GM21381 (cell line): ENCODE measurements at regions not wholly inside any gene's neighbourhood (a gene's known extent, or its start where the extent isn't known, plus 50 kb on each side); places are given as distances from the start of the nearest gene placed in this dataset.

ENCODE experiments used
- ATAC-seq: cut with Tn5 transposase; IDR thresholded peaks from one replicate; pipeline ENCODE4 v1.9.1; 2021; ENCODE audit warnings: mild to moderate bottlenecking, moderate library complexity; ENCODE audit not compliant: unreplicated experiment

DNA sequence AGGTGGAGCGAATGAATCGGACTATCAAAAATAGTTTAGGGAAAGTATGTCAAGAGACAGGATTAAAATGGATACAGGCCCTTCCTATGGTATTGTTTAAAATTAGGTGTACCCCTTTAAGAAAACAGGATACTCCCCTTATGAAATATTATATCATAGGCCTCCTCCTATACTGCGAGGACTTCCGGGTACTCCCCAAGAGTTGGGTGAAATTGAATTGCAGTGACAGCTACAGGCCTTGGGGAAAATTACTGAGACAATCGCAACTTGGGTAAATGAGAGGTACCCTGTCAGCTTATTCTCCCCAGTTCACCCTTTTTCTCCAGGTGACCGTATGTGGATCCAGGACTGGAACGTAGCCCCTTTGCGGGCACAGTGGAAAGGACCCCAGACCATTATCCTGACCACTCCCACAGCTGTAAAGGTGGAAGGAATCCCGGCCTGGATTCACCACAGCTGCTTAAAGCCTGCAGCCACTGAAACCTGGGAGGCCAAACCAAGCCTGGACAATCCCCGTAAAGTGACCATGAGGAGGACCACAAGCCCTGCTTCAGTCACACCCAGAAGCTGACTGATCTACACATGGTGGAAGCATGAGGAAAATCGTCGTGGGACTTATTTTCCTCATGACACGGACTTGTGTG, 1138.1 kb downstream of the ARAP2 start:
- no peak for ATAC-seq

DNA sequence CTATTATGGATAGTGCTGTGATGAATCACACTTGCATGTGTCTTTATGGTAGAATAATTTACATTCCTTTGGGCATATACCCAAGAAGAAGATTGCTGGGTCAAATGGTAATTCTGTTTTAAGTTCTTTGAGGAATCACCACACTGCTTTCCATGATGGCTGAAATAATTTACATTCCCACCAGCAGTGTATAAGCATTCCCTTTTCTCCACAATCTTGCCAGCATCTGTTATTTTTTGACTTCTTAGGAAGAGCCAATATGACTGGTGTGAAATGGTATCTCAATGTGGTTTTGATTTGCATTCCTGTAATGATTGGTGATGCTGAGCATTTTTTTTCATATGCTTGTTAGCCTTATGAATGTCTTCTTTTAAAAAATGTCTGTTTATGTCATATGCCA, 1120.2 kb downstream of the ARAP2 start:
- no peak for ATAC-seq

DNA sequence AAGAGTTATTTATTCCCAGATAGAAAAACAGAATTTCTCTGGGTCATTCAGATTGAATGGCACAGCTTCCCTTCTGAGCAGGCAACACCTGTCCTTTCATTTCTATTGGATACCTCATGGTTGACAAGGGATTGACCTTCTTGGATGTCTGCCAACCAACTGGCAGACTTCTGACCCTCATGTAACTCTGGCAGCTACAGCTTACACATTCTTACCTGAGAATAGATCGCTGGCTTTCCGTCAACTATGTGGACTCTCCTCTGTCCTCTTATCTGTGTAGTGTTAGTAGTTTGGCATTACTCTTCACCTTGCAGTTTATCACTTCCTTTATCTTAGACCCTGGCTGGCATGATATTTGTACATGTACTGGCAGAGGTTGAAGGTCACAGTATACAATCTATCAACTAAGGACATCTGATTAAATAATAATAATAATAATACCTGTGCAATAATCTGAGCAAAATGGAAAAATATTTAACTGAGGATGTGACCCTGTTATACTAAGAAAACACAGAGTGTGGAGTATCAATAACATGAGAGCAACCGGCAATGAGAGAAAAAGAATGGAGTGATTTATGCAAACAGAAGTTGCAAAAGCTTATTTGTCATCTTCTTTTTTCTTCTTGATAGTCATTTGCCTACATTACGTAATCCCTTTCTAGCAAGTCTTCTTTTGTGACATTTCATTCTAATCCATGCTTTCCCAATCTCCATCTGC, 1118.2 kb downstream of the ARAP2 start:
- ATAC-seq = no peak

DNA sequence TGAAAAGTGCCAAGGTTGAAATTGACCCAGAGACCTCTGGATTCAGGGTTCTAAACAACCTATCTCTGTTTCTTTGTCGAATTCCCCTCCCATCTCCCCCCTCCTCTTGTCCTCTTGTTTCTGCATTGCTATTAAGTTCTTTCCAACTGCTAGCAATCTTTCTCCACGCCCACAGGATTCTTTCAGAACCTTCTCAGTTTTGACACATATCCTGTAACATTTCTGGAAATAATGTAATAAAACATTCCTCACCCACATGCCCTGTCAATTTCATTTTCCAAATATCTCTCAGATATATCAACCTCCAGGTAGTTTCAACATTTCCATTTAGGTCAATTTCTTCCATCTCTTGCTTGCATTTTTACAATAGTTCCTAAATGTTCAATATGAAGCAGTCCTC, 1105.9 kb downstream of the ARAP2 start:
- no peak for ATAC-seq

DNA sequence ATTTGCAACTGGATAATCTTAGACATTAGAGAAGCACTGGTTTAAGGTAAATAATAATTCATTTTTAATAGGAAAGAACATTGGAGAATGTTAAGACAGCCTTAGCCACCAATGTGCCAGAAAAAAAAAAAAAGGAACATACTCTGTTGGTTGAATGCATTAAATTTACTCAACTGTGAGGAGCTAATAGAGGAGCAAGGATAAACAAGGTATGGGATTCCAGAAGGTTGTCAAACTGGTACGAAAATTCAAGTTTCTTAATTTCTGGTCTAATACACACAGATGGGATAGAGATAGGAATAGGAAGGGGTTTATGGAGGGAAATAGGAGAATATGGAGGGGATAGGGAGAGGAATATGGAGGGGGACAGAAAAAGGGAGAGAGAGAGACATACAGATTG, 1096.6 kb downstream of the ARAP2 start:
- no peak for ATAC-seq

DNA sequence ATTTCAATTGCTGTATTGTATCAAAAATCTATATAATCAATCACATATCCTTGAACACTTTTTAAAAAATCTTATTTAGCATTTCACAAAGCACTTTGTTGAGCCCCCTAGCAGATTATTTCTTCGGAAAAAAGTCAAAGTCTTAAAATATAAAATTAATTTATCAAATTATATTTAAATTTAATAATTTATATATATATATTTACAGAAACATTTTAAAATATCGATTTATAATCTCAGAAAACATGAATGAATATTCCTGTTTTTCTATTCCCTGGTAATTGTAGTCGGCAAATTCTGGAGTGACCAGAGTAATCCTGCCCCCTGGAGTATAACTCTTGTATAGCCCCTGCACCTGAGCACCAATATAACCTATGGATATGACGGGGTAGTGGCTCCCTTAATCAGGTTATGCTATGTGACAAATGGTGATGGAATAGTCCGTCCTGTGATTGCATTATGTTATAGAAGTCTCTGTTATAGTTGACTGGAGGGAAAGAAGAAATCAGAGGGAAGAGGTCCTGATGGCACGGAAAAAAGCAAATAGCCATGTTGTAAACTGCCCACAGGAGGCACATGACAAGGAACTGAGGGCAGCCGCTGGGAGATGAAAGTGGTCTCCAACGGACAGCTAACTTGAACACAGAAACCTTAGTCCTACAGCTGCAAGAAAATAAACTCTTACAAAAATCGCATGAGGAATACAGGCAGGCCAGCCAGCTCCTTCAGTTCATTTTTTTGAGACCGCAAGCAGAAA, 1092.3 kb downstream of the ARAP2 start:
- no peak for ATAC-seq

DNA sequence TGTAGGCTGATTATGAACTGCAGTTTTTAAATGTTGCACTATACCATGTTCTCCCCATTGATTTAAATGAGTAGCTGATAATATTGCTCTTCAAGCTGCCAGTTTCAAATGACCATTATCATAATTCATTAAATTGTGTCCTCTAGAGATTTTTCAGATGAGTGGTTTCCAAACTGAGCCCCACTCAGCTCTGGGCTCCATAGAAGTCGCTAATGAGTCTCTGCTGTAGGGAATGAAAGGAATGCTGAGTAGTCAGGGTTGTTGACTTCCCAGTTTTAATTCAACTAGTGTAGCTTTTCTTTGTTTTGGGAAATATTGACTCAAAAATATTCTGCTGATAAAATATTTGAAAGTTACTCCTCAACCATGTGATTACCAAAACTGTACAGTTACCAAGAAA, 1081.1 kb downstream of the ARAP2 start:
- ATAC-seq = no peak

DNA sequence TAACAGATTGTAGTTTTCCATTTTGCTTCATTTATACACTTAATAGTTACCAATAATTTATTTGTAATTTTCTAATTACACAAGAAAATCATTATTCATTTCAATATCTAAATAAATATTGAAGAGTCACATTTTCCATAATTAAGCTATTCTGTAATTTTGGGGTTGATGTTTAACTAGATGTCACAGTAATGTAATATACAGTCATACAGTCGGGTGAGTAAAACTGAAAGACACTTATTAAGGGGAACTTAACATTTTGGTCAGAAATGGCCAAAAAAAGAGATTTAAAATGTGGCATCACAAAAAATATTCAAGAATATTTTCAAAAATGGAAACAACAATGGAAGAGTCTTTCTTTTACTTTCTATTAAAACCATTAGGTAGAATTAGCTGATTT, 1080.3 kb downstream of the ARAP2 start:
- no peak for ATAC-seq

DNA sequence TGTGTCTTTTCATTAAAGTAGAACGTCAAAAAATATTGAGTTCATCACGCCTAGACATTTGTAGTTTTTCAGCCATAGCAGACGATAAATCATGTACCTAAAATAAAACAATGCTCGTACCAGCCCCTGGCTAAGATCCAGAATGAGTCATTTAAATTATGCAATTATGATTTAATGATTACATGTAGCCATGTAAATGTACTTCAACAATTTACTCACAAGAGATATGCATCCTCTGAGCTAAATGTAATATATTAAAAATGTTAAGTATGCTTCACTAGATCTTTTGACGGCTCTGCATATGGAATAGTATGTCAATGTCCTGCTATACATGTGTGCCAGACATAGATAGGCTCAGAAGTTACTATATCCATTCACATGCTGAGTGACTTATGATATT, 1077.8 kb downstream of the ARAP2 start:
- ATAC-seq = no peak

DNA sequence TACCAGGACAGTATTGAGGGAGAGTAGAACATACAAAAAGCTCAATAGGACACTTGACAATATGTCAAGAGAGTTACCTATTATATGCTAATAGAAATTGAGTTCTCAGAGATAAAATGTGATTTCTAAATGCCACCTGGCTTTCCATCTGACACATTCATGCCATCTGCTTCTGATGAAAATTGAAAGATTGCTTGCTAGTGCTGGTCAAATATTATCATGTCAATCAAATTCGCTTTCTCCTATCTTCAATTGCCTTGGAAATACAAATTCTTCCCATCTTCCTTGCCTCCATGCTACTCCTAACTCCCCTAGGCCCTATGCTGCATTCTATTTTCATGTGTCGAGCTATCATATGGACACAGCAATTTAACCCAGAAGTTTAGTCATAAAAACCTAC, 1076.9 kb downstream of the ARAP2 start:
- no peak for ATAC-seq

DNA sequence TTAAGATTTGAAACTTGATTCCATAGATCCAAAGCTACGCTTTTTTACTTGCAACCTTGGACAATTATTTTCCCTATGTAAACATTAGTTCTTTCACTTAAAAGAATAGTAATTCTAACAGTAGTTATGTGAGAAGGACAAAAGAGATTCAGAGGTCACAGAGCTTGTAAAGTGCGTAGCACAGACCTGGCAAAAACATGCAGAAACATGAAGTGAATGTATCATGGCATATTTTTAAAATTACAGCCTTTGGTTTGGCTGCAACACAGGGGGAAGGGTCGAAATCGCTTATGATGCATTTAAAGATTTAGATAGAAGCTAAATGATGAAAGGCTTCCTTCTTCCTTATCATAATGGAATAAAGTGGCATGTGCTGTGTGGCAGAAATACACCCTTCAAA, 1068.8 kb downstream of the ARAP2 start:
- ATAC-seq = no peak

DNA sequence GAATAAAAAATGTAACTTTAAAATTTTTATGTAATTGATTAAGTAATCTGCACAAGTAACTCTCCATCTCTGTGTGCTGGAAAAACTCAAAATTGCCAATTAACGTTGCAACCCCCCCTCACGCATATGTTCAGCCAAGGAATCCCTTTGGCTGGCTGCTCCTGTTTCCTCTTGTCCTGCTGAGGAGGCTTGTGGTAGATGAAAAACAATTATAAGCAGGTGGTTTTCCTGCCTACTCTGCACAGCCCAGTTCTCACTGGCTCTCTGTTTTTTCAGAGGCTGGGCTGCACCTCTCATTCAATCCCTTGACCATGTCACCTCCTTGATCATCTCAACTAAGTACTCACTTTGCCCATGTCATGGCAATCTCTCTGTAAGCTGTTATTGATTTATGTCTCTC, 1068.4 kb downstream of the ARAP2 start:
- ATAC-seq = no peak

DNA sequence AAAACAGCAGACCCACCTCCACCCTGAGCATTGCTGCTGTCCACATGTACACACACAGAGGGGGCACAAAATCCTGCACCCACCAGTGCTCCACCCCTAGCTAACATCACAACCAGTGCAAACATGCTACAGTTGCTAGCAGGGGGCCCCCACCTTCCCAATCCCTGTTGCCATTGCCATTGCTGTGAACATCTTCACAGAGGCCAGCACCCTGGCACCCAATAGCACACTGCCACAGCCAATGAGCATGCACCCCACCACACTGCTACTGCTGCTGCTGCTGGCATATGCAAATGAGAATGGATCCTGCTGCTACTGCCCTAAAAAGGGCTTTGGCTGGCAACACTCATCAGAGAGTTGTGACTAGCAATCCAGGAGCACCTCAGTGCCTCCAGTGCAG, 1061.9 kb downstream of the ARAP2 start:
- ATAC-seq = no peak

DNA sequence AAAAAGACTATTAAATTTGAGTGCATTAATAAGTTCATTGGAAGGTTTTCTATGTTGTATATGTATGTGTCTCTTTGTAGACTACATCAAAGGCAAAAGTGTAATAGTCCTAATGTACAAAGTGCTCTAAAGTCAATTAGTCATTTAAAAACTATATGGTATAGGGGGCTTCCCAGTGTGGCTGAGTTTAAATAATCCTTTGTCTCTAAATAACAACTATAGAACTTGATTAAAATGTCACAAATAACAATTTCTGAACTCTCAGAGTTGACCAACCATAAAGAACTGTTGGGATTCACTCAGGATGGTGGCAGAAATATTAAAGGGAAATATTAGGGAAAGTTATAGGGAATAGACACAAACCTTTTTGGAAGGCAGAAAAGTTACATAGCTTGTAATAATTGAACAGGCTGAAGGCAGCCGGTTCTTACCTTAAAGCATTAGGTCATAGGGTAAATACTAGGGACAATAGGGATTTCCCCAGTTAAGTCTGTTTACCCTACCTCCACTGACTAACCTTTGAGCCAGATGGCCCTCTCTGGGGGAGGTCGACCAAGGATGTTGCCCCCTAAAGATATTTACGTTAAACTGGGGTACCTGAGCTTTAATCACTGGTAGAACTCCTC, 1054.2 kb downstream of the ARAP2 start:
- no peak for ATAC-seq

DNA sequence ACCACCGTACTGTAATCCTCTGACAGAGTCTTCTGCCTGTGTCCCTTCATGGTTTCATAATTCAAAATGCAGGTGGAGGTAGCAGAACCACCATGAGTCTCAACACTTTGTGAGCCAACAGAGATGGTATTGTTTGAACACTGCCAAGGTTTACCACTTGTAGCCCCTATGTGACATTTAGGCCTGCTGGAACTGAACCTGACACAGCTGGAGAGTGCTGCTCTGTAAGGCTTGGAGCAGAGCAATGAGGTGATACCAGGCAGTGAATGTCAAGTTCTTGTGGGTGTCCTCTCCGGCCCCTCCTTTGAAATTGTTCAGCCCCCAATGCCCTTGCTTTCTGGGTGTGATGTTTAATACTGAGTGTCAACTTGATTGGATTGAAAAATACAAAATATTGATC, 1042.9 kb downstream of the ARAP2 start:
- ATAC-seq = no peak

DNA sequence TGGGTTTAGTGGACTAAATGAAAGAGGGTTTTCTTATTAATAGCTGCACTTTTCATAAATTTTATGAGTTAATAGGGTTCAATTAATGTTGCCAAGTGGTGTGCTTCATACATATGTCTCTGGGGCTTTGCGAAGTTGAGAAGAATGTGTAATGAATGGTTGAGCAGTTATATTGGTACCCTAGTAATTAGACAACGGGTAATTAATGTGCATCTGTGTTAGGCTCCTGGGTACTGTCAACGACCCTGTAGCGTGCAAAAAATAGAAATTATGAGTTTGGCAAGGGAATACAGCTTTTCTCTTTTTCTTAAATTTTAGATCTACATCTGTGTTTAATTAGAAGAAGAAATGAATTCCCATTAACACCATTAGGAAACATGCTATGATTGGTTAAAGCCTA, 1027.7 kb downstream of the ARAP2 start:
- ATAC-seq = no peak

DNA sequence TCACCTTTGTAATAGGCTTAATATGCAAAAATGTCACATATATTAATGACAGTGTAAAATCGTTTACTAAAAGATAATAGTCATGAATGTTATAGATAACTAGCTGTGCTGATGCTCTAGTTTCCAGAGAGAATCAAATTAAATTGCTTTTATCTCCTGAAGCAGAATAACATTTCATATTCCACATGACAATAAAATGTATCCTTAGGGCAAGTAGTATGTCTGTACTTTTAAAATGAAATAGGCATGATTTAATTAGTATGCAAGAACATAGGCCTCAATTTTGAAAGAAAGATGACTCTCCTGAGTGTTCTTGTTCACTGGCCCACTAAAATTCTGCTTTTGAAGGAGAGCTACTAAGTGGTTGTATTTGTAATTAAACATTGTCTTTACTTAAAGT, 1027.0 kb downstream of the ARAP2 start:
- ATAC-seq = no peak

DNA sequence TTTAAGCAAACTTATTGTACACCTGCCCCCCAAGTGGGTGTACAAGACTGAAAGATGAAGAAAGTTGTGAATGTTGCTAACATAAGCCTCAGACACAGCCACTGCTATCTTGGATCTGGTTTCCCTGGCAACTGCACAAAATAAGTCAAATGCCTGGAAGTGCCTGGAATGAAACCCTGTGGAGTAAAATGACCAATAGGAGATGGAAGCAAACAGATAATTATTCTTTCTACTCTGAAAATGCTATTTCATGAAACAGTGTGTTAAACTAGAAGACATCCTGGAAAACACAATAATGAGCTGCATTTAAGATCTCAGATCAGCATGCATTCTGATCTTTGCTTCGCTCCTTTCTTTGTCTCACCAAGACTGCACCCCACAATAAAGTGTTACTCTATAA, 1016.0 kb downstream of the ARAP2 start:
- ATAC-seq = no peak

DNA sequence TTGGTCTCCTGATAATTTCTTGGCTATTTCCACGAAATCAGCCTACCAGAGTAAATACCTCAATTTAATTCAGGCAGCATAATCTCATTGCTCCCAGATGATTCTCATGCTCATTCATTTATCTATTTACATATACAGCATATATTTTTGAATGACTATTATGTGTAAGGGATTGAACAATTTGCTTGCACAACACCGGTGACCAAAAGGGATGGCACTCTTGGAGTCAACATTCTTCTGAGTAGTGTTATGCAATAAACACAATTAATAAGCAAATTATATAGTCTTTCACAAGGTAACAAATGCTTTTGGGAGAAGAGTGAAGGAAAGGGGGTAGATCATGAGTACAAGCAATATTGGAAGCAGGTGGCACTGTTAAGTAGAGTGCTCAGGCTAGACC, 1015.3 kb downstream of the ARAP2 start:
- ATAC-seq = no peak

DNA sequence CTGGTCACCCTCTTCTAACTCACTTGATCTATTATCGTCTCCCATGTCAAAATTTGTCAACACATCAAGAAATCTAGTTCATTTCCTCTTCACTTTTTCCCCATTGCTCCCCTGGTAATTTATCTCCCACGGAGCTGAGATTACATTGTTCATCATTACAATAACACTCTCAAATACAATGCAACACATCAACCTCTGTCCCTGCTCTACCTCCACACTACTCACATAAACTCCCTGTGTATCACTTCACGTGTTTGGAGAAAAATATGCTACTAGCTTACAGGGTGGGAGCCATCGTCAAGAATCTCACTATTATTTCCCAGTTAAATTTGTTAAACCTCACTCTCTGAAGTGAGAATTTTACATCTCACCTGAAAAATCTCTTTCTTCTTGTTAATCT, 1006.4 kb downstream of the ARAP2 start:
- ATAC-seq = no peak

DNA sequence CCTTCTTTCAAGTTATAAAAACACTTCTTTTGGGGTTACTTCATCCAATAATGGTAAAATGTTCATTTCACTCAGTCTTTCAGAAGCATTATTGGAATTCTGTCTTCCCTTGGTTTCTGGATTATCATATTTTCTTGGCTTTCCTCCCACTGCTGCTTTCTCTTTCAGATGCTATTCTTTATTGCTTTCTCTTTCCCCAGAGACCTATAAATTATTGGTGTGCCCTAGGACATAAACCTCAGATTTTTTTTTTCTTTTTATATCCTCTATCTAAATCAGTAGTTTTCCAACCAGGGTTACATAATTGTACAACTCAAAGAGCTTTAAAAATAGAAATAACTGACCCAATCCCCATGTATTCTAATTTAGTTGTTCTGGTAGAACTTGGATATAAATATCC, 1005.5 kb downstream of the ARAP2 start:
- ATAC-seq = no peak

DNA sequence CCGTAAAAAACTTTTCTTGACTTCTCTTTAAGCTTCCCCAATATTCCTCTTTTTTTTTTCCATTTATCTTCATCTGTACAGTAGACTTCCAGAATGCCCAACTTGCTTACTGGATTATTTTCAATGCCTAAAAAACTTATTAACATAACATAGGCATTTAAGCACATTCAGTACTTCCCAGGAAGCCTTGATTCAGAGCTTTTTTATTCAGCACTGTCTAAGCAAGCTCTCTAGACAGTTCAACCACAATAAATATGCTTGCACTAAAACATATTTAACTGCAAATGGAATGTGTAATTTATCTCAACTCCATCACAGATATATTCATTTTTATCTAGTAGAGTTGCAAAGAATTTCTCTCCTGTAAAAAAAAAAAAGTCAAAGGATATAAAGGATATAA, 997.8 kb downstream of the ARAP2 start:
- ATAC-seq = no peak
